GM23338 (cell line): ENCODE measurements at regions not wholly inside any gene's neighbourhood (a gene's known extent, or its start where the extent isn't known, plus 50 kb on each side); places are given as distances from the start of the nearest gene placed in this dataset.

Source experiments
- CTCF ChIP-seq, 2 experiments: fragments of 200-600 bp in 1 of 2; sonication (generic) in 1 of 2; conservative IDR thresholded peaks; 2 replicates each; pipeline versions ENCODE4 v1.5.1 to v1.6.1; 2016 to 2017; ENCODE audit warnings: antibody characterized with exemption in 2 of 2, low read depth in 2 of 2, mild to moderate bottlenecking in 2 of 2, moderate library complexity in 1 of 2
- ETS1 ChIP-seq: IDR thresholded peaks from 2 replicates; pipeline ENCODE4 v1.6.1; 2016; ENCODE audit warnings: antibody characterized with exemption
- EZH2 ChIP-seq: fragments of 200-600 bp; sonication (generic); IDR thresholded peaks from one replicate; pipeline ENCODE4 v1.8.0; 2017; ENCODE audit warnings: antibody characterized with exemption, mild to moderate bottlenecking, low read depth; ENCODE audit not compliant: unreplicated experiment
- EZH2phosphoT487 ChIP-seq: fragments of 200-600 bp; sonication (generic); IDR thresholded peaks from one replicate; pipeline ENCODE4 v1.8.1; 2018; ENCODE audit warnings: antibody characterized with exemption; ENCODE audit not compliant: unreplicated experiment
- JUNB ChIP-seq: IDR thresholded peaks from one replicate; pipeline ENCODE4 v1.6.1; 2016; ENCODE audit warnings: antibody characterized with exemption; ENCODE audit not compliant: unreplicated experiment
- NANOG ChIP-seq: IDR thresholded peaks from 2 replicates; pipeline ENCODE4 v1.6.1; 2016; ENCODE audit warnings: antibody characterized with exemption, borderline replicate concordance
- POLR2AphosphoS5 ChIP-seq: IDR thresholded peaks from 2 replicates; pipeline ENCODE4 v1.6.1; 2016; ENCODE audit warnings: antibody characterized with exemption, low read depth
- REST ChIP-seq: IDR thresholded peaks from one replicate; pipeline ENCODE4 v1.6.1; 2018; ENCODE audit warnings: antibody characterized with exemption; ENCODE audit not compliant: unreplicated experiment
- STAT1 ChIP-seq: IDR thresholded peaks from one replicate; pipeline ENCODE4 v1.6.1; 2016; ENCODE audit warnings: antibody characterized with exemption; ENCODE audit not compliant: unreplicated experiment
- ZNF114 ChIP-seq: fragments of 250-450 bp; sonication (Bioruptor Pico); IDR thresholded peaks from 2 replicates; pipeline ENCODE4 v1.5.0; 2020; ENCODE audit warnings: mild to moderate bottlenecking, moderate library complexity
- ZNF462 ChIP-seq: fragments of 250-450 bp; sonication (Bioruptor Pico); IDR thresholded peaks from 2 replicates; pipeline ENCODE4 v1.5.0; 2020; ENCODE audit warnings: mild to moderate bottlenecking, moderate library complexity

GRCh38 chr20:24754691-24755090, 194.4 kb upstream of the CST7 start:
- TF ChIP-seq CTCF (conservative IDR thresholded peaks at IDR 0.05; ENCODE audit: low read depth in 2 of 2), result no peak
- no peak for TF ChIP-seq POLR2AphosphoS5
- no peak for TF ChIP-seq EZH2
- no peak for TF ChIP-seq NANOG
- no peak for TF ChIP-seq EZH2phosphoT487
- TF ChIP-seq ETS1, result no peak
- TF ChIP-seq REST, result no peak
- TF ChIP-seq ZNF462 (CRISPR knock-in tag), result no peak
- TF ChIP-seq ZNF114, result no peak
- TF ChIP-seq JUNB, result no peak
- TF ChIP-seq STAT1, result no peak
